ENCODE measurements at regions not wholly inside any gene's neighbourhood (a gene's known extent, or its start where the extent isn't known, plus 50 kb on each side); places are given as distances from the start of the nearest gene placed in this dataset.

DNA sequence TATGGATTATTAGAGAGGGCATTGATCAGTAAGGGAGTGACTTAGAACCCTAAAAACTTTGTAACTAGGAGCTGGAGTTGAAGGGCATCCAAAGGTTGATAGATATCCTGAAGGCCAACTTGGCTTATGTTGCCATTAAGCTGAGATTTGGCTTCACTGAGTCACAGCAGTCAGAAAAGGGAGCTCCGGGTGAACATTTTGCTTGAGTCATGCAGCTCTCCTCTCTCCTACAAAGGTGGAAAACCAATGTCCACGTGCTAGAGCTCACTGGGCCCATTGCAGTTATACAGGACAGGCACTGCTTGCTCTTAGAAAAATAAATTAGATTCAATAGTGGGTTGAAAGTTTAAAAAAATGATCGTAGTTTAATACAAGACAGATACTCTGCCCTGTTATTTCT is 87.3 kb upstream of the LRIG3 start:
- TF ChIP-seq CEBPB (IDR thresholded peaks at IDR 0.05; ENCODE audit: low read depth) (no peak), POLR2A (IDR thresholded peaks at IDR 0.05; ENCODE audit: borderline replicate concordance, extremely low read depth, insufficient read depth, insufficient read length) (no peak), CBX3 (IDR thresholded peaks at IDR 0.05; ENCODE audit: low read depth) (no peak), SIN3A (IDR thresholded peaks at IDR 0.05; ENCODE audit: low read depth) (no peak), POLR2AphosphoS5 (IDR thresholded peaks at IDR 0.05; ENCODE audit: low read depth, low read length) (no peak), RAD21 (IDR thresholded peaks at IDR 0.05; ENCODE audit: low read depth) (no peak), JUND (IDR thresholded peaks at IDR 0.05) (no peak), EGR1 (IDR thresholded peaks at IDR 0.05; ENCODE audit: low read depth) (no peak), YY1 (IDR thresholded peaks at IDR 0.05; ENCODE audit: extremely low read depth, insufficient replicate concordance, low read depth, low read length) (no peak), EZH2 (IDR thresholded peaks at IDR 0.05) (no peak), SRF (IDR thresholded peaks at IDR 0.05; ENCODE audit: low read depth) (no peak), ELF1 (IDR thresholded peaks at IDR 0.05; ENCODE audit: borderline replicate concordance, low read depth) (no peak), EZH2phosphoT487 (IDR thresholded peaks at IDR 0.05; ENCODE audit: borderline replicate concordance) (no peak), FOSL1 (IDR thresholded peaks at IDR 0.05; ENCODE audit: low read depth) (no peak), SP1 (IDR thresholded peaks at IDR 0.05; ENCODE audit: low read depth) (no peak)
- TF ChIP-seq, protein P1, sequence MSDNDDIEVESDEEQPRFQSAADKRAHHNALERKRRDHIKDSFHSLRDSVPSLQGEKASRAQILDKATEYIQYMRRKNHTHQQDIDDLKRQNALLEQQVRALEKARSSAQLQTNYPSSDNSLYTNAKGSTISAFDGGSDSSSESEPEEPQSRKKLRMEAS (IDR thresholded peaks at IDR 0.05) = no peak
- TF ChIP-seq, protein P2, sequence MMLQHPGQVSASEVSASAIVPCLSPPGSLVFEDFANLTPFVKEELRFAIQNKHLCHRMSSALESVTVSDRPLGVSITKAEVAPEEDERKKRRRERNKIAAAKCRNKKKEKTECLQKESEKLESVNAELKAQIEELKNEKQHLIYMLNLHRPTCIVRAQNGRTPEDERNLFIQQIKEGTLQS (IDR thresholded peaks at IDR 0.05) = no peak
- TF ChIP-seq, protein P3, sequence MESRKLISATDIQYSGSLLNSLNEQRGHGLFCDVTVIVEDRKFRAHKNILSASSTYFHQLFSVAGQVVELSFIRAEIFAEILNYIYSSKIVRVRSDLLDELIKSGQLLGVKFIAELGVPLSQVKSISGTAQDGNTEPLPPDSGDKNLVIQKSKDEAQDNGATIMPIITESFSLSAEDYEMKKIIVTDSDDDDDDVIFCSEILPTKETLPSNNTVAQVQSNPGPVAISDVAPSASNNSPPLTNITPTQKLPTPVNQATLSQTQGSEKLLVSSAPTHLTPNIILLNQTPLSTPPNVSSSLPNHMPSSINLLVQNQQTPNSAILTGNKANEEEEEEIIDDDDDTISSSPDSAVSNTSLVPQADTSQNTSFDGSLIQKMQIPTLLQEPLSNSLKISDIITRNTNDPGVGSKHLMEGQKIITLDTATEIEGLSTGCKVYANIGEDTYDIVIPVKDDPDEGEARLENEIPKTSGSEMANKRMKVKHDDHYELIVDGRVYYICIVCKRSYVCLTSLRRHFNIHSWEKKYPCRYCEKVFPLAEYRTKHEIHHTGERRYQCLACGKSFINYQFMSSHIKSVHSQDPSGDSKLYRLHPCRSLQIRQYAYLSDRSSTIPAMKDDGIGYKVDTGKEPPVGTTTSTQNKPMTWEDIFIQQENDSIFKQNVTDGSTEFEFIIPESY (IDR thresholded peaks at IDR 0.05; ENCODE audit: extremely low read depth, insufficient replicate concordance, low read length) = no peak
- TF ChIP-seq, protein P4, sequence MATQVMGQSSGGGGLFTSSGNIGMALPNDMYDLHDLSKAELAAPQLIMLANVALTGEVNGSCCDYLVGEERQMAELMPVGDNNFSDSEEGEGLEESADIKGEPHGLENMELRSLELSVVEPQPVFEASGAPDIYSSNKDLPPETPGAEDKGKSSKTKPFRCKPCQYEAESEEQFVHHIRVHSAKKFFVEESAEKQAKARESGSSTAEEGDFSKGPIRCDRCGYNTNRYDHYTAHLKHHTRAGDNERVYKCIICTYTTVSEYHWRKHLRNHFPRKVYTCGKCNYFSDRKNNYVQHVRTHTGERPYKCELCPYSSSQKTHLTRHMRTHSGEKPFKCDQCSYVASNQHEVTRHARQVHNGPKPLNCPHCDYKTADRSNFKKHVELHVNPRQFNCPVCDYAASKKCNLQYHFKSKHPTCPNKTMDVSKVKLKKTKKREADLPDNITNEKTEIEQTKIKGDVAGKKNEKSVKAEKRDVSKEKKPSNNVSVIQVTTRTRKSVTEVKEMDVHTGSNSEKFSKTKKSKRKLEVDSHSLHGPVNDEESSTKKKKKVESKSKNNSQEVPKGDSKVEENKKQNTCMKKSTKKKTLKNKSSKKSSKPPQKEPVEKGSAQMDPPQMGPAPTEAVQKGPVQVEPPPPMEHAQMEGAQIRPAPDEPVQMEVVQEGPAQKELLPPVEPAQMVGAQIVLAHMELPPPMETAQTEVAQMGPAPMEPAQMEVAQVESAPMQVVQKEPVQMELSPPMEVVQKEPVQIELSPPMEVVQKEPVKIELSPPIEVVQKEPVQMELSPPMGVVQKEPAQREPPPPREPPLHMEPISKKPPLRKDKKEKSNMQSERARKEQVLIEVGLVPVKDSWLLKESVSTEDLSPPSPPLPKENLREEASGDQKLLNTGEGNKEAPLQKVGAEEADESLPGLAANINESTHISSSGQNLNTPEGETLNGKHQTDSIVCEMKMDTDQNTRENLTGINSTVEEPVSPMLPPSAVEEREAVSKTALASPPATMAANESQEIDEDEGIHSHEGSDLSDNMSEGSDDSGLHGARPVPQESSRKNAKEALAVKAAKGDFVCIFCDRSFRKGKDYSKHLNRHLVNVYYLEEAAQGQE (IDR thresholded peaks at IDR 0.05; ENCODE audit: low read depth) = no peak
- H3K27me3 ChIP-seq (ENCODE audit: insufficient read depth, low read length) = no peaks in the 10 kb centered on the region
- ATAC-seq (no peak), DNase-seq (ENCODE audit: low read depth, low spot score) (no peak)
- intact Hi-C loops (cut with micrococcal nuclease) = no loop called here
- H3K9me2 ChIP-seq (ENCODE audit: insufficient read depth) = no peaks in the 10 kb centered on the region
- H3K4me3 ChIP-seq (replicated peaks in 1 of 2; ENCODE audit: low read depth in 1 of 2, low read length in 2 of 2) = no peak overlapping the region
- no peaks in the 10 kb centered on the region for H3K9me3 ChIP-seq (ENCODE audit: control insufficient read depth in 1 of 2, insufficient read depth in 1 of 2, low read depth in 1 of 2, low read length in 2 of 2)
- H2AFZ ChIP-seq (ENCODE audit: low read depth, low read length, poor library complexity, severe bottlenecking) = no peak overlapping the region
- ChIA-PET CTCF (no interaction called here), RAD21 (ENCODE audit: low non-redundant PET in 1 of 2, low total read pairs in 2 of 2, uncharacterized antibody in 2 of 2, unreplicated experiment in 2 of 2) (no interaction called here), POLR2A (no interaction called here)
- no peaks in the 10 kb centered on the region for H4K20me1 ChIP-seq (ENCODE audit: insufficient read depth)
- H3K4me1 ChIP-seq (ENCODE audit: control insufficient read depth in 1 of 2, insufficient read depth in 2 of 2, low read length in 2 of 2) = no peaks in the 10 kb centered on the region
- no peak overlapping the region for H3K27ac ChIP-seq (ENCODE audit: low read depth, low read length)
- BruUV-seq (replicated peaks) = no TSS peak
- H3K4me2 ChIP-seq (ENCODE audit: low read length) = no peak overlapping the region
- H3K9ac ChIP-seq (ENCODE audit: low read length) = no peak overlapping the region
- H3K79me2 ChIP-seq (ENCODE audit: insufficient read depth, low read length) = no peaks in the 10 kb centered on the region
- no peaks in the 10 kb centered on the region for H3K36me3 ChIP-seq (ENCODE audit: control insufficient read depth in 1 of 2, insufficient read depth in 2 of 2, low read length in 2 of 2)
